Upper lobe of left lung (tissue), 4 donors: ENCODE measurements at regions not wholly inside any gene's neighbourhood (a gene's known extent, or its start where the extent isn't known, plus 50 kb on each side); places are given as distances from the start of the nearest gene placed in this dataset.

Experiments used
- CTCF ChIP-seq, 6 experiments: fragments of 450-650 bp in 4 of 6; fragments of 200-600 bp in 2 of 6; sonication (generic) in 2 of 6; IDR thresholded peaks; one replicate each; pipeline ENCODE4 v1.5.1; 2016 to 2019; ENCODE audit warnings: antibody characterized with exemption in 6 of 6
- EP300 ChIP-seq, 4 donors: sonication (generic); formaldehyde crosslinking; IDR thresholded peaks; one replicate each; pipeline ENCODE4 v1.5.1; 2017; ENCODE audit warnings: antibody characterized with exemption in 4 of 4, control low read depth in 2 of 4
- POLR2A ChIP-seq, 4 donors: fragments of 450-650 bp; IDR thresholded peaks; one replicate each; pipeline ENCODE4 v1.5.1; 2016 to 2017; ENCODE audit warnings: antibody characterized with exemption in 4 of 4, mild to moderate bottlenecking in 2 of 4
- POLR2AphosphoS5 ChIP-seq, 2 donors: sonication (generic); formaldehyde crosslinking; IDR thresholded peaks; one replicate each; pipeline ENCODE4 v1.5.1; 2017; ENCODE audit warnings: antibody characterized with exemption in 2 of 2

GRCh38 chr4:124807421-124807820 lies 94.9 kb upstream of the ANKRD50 start:
- TF ChIP-seq POLR2A (IDR thresholded peaks at IDR 0.05) (no peak), CTCF (IDR thresholded peaks at IDR 0.05) (no peak), POLR2AphosphoS5 (IDR thresholded peaks at IDR 0.05) (no peak), EP300 (IDR thresholded peaks at IDR 0.05) (no peak)
